HG02610 (cell line): ENCODE measurements at regions not wholly inside any gene's neighbourhood (a gene's known extent, or its start where the extent isn't known, plus 50 kb on each side); places are given as distances from the start of the nearest gene placed in this dataset.
"Not testable (repeated sequence)": the region's sequence is repeated elsewhere in the genome, so short reads cannot be mapped to it uniquely, and the experiment has no call there.

Experiments
- ATAC-seq: cut with Tn5 transposase; IDR thresholded peaks from one replicate; pipeline ENCODE4 v1.9.1; 2021; ENCODE audit warnings: mild to moderate bottlenecking, moderate library complexity; ENCODE audit not compliant: unreplicated experiment

- ATAC-seq: no peak
These were observed 696.3 kb upstream of the AGA start for GRCh38 chr4:178138491-178138890.

DNA sequence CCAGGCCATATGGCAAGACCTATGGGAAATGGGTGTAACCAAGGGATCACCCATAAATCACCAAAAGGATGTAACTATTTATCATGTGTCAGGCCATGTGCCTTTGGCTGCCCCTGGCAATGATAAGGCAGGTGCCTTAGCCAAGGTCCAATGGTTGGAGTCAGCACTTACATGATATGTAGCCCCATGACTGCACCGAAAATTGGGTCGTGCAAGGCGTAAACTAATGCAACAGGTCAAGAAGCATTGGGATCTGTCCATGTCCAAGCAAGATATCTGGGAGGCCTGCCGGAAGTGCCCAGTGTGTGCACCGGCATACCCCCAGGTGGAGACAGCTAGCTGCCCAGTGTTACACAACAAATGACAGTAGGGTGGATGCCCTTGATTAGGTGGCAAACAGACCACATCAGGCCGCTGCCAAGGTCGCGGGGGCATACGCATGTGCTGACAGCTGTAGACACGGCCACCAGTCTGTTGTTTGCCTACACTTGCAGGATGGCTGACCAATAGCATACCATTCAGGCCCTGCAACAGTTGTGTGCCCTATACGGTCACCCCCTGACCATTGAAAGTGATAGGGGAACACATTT lies 698.2 kb upstream of the AGA start:
- no peak for ATAC-seq

DNA sequence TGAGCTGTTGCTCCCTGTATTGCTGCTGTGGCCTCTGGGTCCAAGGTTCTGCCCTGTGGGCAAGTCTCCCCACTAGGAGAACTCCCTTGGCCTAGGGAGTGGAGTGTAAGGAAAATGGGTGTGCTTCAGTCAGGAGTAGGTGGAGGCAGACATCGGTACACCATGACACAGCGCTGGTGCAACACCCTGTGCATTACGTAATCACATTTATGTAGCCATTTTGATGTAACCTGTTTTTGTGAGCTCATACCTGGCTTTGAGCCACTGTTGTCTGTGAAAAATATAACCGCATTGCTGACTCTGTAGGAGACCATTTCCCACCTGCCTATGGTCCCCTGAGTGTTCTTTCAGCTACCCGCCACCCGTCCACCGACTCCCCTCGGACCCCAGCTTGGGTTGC lies 700.5 kb upstream of the AGA start:
- ATAC-seq: no peak

DNA sequence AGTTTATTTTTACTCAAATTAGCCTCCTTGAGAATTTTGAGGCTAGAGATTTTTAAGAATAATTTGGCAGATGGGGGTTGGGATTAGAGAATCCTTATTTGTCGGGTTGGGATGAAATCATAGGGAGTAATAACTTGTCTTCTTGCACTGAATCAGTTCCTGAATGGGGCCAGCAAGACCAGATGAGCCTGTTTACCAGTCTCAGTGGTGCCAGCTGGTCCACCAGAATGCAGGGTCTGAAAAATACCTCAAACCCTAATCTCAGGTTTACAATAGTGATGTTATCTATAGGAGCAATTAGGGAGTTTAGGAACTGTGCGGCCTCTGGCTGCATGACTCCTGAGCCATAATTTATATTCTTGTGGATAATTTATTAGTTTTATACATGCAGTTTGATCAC lies 705.9 kb upstream of the AGA start:
- no peak for ATAC-seq

DNA sequence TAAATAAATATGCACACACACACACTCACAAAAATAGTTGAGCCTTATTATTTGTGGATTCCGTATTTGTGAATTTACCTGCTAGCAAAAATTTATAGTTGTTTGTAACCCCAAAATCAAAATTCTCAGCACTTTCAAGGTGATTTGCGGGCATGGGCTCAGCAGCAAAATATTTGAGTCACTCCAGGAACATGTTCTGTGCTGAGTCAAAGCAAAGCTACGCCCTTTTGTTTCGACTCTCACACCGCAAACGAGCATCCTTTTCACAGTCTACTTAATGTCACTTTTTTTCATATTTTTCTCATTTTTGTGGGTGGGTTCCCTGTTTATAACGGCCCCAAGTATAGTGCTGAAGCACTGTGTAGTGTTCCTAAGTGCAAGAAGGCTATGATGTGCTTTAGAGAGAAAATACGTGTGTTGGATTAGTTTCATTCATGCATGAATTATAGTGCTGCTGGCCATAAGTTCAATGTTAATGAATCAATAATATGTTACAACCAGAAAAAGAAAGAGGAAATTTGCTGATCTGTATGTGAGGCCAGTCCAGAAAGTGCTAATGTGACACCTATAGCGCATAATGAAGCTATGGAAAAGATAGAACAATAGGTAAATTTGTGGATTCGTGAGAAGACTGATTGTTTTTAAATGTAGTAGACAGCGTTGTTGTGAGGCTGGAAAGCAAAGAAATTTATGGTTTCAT lies 723.2 kb upstream of the AGA start:
- no peak for ATAC-seq

GRCh38 chr4:178165951-178166308 lies 723.7 kb upstream of the AGA start:
- ATAC-seq: no peak

DNA sequence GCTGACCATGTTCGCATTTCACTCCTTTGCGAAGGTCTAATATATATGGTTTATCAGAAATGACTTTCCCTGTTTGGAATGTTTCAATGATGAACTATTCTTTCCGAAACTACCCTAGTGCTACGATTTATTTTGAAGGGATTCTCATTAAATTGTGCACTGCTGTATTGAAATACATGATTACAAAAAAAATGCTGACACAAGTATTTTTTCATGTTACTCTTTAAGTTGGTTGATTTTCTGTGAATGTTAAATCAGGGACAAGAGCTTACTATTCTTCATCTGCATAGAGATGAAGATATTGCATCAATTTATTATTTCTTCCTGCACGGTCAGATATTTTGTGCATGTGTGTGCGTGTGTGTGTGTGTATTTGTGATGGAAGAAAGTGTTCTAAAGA lies 731.5 kb upstream of the AGA start:
- no peak for ATAC-seq

DNA sequence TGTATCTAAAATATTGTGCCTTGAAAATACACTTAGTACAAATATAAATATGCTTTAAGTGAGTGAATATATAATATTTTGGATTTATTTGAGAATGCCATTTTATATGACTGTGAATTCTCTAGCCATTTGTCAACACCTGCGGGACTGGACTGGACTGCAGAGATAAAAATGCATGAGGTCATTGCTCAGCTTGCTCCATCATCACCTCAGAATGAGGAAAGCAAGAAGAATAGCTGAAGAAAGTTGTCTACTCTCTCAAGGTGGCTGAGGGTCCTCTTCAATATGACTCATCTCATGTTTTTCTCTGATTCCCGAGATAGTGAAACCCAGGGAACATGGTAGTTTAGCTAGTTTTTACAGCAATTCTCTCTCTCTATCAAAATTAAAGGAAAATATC lies 732.5 kb upstream of the AGA start:
- no peak for ATAC-seq

GRCh38 chr4:178185517-178185916 lies 743.3 kb upstream of the AGA start:
- no peak for ATAC-seq

- ATAC-seq: no peak
These were observed 750.4 kb upstream of the AGA start for GRCh38 chr4:178192611-178193010.

DNA sequence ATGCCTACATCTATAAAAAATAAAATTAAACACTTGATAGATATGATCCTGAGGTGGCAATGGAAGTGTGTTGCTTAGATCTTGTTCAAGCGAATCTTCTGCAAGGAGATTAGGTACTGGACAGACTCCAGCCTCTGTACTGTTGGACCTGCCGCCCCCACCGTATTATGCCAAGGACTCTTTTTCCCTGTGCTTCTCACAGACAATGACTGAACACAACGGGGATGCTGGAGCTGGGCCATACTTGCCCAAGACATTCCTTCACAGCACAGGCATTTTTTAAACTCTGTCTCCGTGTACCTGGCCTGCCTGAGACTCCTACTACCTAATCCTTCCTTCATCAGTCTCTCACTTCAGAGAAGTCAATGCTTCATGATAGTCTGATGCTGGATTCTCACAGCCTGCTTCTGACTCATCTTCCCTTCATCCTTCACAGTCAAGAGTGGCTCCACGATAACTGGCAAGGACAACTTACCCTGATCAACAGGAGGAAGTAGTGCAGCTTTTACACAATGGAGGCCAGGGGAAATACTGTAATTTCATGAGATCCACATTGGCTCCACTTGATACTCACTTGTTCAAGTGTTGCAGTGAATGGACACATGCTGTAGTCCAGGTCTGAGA lies 754.6 kb upstream of the AGA start:
- no peak for ATAC-seq

DNA sequence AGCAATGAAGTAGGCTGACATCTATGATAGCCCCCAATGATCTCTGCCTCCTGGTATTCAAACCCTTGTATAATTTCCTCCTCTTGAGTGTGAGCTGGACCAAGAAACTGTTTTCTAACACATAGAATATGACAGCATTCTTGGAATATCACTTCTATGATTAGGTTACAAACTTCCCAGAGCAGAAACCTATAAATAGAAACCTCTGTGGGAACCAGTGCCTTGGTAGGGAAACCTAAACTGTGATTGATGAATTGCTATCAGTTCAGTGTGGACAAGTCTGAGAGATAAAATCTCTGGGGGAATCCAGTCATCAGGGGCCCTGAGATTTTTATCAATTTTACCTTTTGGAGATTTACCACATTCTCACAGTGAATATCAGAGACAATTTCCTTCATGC lies 756.5 kb upstream of the AGA start:
- no peak for ATAC-seq

- no peak for ATAC-seq
These were observed 760.2 kb upstream of the AGA start for GRCh38 chr4:178202422-178202821.

- no peak for ATAC-seq
These were observed 763.6 kb upstream of the AGA start for GRCh38 chr4:178205826-178206225.

DNA sequence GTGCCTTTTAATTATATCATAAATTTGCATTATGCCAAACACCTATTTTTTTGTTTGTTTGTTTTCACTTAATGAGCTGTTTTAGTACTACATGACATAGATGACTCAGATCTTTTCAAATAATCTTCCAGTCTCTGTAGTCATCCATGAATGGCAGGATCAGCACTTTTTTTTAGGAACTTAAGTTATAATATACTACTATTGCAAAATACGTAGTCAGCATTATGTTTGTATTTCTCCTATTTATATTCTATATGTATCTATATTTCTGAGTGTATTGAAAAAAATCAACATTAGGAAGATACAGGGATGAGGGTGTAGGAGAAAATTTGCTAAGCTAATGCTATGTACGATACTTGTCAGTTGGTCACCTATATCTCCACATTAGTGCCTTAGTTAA lies 773.1 kb upstream of the AGA start:
- no peak for ATAC-seq

DNA sequence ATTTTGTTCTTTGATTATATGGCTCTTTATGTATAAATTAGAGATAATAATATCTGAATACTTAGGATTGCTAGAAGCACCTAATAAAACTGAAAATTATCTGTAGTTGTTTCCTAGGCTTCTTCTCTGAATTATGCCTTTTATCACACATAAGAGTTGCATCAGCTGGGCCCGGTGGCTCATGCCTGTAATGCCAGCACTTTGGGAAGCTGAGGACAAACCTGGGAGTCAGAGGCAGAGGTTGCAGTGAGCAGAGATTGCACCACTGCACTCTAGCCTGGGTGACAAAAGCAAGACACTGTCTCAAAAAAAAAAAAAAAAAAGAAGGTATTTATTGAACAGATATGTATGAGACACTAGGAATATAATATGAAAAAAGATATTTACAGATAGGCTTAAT lies 773.5 kb upstream of the AGA start:
- ATAC-seq: no peak

GRCh38 chr4:178226421-178226820 lies 784.2 kb upstream of the AGA start:
- not testable (repeated sequence) for ATAC-seq

- ATAC-seq: no peak
These were observed 791.7 kb upstream of the AGA start for GRCh38 chr4:178233906-178234305.

DNA sequence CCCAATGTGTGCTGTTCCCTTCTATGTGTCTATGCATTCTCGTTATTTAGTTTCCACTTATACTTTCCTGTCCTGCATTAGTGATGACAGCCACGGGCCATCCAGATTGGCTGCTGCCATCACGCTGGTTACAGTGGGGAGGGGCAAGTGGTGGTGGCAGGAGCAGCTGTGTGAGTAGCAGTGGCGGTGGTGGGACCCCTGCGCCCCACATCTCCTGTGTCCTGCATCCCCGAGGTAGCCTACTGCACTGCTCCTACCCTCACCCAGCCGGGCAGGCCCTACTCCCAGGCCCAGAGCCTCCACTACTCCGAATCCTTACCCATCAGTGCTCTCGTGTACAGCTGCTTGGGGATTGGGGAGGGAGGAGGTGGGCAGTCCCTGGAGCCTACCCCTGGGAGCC lies 798.7 kb upstream of the AGA start:
- ATAC-seq: no peak

DNA sequence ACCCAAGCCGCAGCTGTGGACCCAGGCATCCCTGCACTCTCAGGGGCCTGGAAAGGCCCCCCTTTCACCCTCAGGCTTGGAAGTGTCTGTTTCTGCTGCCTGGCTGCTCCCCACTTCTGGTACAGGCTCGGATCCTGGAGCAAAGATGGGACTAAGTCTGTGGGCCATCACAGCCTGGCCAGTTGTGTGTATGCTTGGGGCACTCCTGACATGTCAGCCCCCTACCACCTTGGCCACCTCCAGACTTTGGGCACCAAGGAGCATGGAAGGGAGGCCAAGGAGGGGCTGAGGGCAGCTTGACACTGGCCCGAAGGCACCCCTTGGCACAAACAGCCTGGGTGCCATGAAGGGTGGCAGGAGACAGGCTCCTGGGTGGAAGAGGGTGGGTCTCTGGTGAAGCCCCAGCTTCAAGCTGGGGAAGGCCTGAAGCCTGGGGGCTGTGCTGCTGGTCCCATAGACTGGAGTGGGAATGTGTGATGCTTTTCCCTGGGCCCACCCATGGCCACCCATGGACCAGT lies 799.4 kb upstream of the AGA start:
- no peak for ATAC-seq

- ATAC-seq: no peak
These were observed 800.4 kb upstream of the AGA start for GRCh38 chr4:178242655-178243054.

DNA sequence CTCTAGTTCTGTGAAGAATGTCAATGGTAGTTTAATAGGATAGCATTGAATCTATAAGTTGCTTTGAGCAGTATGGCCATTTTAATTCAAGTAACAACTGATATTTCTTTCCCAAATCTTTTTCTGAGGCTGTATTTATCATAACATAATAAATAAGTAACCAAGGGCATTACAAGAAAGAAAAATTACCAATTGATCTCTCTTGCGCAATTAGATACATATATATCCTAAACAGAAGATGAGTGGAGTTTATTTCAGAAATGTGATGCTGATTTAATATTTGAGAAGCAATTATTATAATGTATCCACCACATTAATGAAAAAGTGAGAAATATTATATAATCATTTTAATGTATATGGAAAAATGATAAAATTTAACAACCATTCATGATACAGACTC lies 802.5 kb upstream of the AGA start:
- no peak for ATAC-seq
